Type B pancreatic cell (in vitro differentiated cells): ENCODE measurements at regions not wholly inside any gene's neighbourhood (a gene's known extent, or its start where the extent isn't known, plus 50 kb on each side); places are given as distances from the start of the nearest gene placed in this dataset.
A peak's percentile ranks its signal among the peaks of the same experiment; 100 is the strongest.
"Not testable (repeated sequence)": the region's sequence is repeated elsewhere in the genome, so short reads cannot be mapped to it uniquely, and the experiment has no call there.

Experiments used
- DNase-seq: peaks from one replicate; pipeline ENCODE4 v3.0.0; 2021; ENCODE audit warnings: mixed read lengths; ENCODE audit not compliant: unreplicated experiment; ENCODE audit errors: extremely low spot score
- H3K27ac Mint-ChIP-seq: 2 replicates; pipeline ENCODE4 v1.8.0; 2021; ENCODE audit warnings: mild to moderate bottlenecking, mixed read lengths
- H3K27me3 Mint-ChIP-seq: 2 replicates; pipeline ENCODE4 v1.8.0; 2021; ENCODE audit warnings: mixed read lengths
- H3K36me3 Mint-ChIP-seq: 2 replicates; pipeline ENCODE4 v1.8.0; 2021; ENCODE audit warnings: mixed read lengths
- H3K4me1 Mint-ChIP-seq: one replicate; pipeline ENCODE4 v1.8.0; 2021; ENCODE audit warnings: mixed read lengths; ENCODE audit not compliant: unreplicated experiment
- H3K4me3 Mint-ChIP-seq: 2 replicates; pipeline ENCODE4 v1.8.0; 2021; ENCODE audit warnings: mild to moderate bottlenecking, mixed read lengths
- H3K9me3 Mint-ChIP-seq: 2 replicates; pipeline ENCODE4 v1.8.0; 2021; ENCODE audit warnings: mixed read lengths
- CTCF ChIP-seq: fragments of 200-600 bp; sonication (generic); conservative IDR thresholded peaks from 2 replicates; pipeline ENCODE4 v1.5.0; 2021; ENCODE audit warnings: antibody characterized with exemption, mild to moderate bottlenecking

- Mint-ChIP-seq H3K9me3 (no peaks in the 10 kb centered on the region), H3K4me1 (peaks cover 5% of the 10 kb centered on the region), H3K4me3 (no peak overlapping the region), H3K36me3 (no peaks in the 10 kb centered on the region), H3K27me3 (peaks cover 4% of the 10 kb centered on the region), H3K27ac (no peak overlapping the region)
- DNase-seq: no peak
- peak; percentile 56 for TF ChIP-seq CTCF
These were observed 582.5 kb downstream of the TSN start for GRCh38 chr2:122338000-122338399.

- Mint-ChIP-seq H3K27me3 (peaks cover 4% of the 10 kb centered on the region), H3K36me3 (no peaks in the 10 kb centered on the region), H3K4me1 (peaks cover 5% of the 10 kb centered on the region), H3K9me3 (no peaks in the 10 kb centered on the region), H3K27ac (no peak overlapping the region), H3K4me3 (no peak overlapping the region)
- TF ChIP-seq CTCF: no peak
- DNase-seq: no peak
These were observed 584.8 kb downstream of the TSN start for GRCh38 chr2:122340246-122340645.

GRCh38 chr2:122341007-122341406 lies 585.6 kb downstream of the TSN start:
- H3K27ac Mint-ChIP-seq: no peak overlapping the region
- no peak for TF ChIP-seq CTCF
- no peaks in the 10 kb centered on the region for H3K9me3 Mint-ChIP-seq
- no peaks in the 10 kb centered on the region for H3K36me3 Mint-ChIP-seq
- no peak for DNase-seq
- H3K4me1 Mint-ChIP-seq: peaks cover 5% of the 10 kb centered on the region
- peaks cover 4% of the 10 kb centered on the region for H3K27me3 Mint-ChIP-seq
- H3K4me3 Mint-ChIP-seq: no peak overlapping the region

GRCh38 chr2:122352151-122352550 lies 596.7 kb downstream of the TSN start:
- H3K27me3 Mint-ChIP-seq, H3K4me1 Mint-ChIP-seq, H3K36me3 Mint-ChIP-seq, DNase-seq, H3K9me3 Mint-ChIP-seq, H3K4me3 Mint-ChIP-seq, H3K27ac Mint-ChIP-seq: not testable (repeated sequence)

GRCh38 chr2:122357998-122358397 lies 602.5 kb downstream of the TSN start:
- Mint-ChIP-seq H3K27ac (no peak overlapping the region), H3K4me3 (no peak overlapping the region), H3K36me3 (no peaks in the 10 kb centered on the region), H3K9me3 (peaks cover 5% of the 10 kb centered on the region), H3K4me1 (no peaks in the 10 kb centered on the region), H3K27me3 (peaks cover 3% of the 10 kb centered on the region)
- TF ChIP-seq CTCF: no peak
- DNase-seq: no peak

- Mint-ChIP-seq H3K27ac (no peak overlapping the region), H3K9me3 (peaks cover 5% of the 10 kb centered on the region), H3K4me1 (no peaks in the 10 kb centered on the region), H3K4me3 (no peak overlapping the region), H3K36me3 (no peaks in the 10 kb centered on the region), H3K27me3 (peaks cover 3% of the 10 kb centered on the region)
- TF ChIP-seq CTCF: no peak
- no peak for DNase-seq
These were observed 603.3 kb downstream of the TSN start for GRCh38 chr2:122358729-122359128.
